HFFc6 (cell line): ENCODE measurements at regions not wholly inside any gene's neighbourhood (a gene's known extent, or its start where the extent isn't known, plus 50 kb on each side); places are given as distances from the start of the nearest gene placed in this dataset.
A peak's percentile ranks its signal among the peaks of the same experiment; 100 is the strongest.

Experiments
- DNase-seq: peaks from one replicate; pipeline ENCODE4 v3.0.0-alpha.2; 2018
- H3K27ac Mint-ChIP-seq: 2 replicates; pipeline ENCODE4 v1.8.0; 2020; ENCODE audit warnings: mild to moderate bottlenecking, mixed read lengths
- H3K27me3 Mint-ChIP-seq: 2 replicates; pipeline ENCODE4 v1.8.0; 2021; ENCODE audit warnings: mild to moderate bottlenecking, moderate library complexity, mixed read lengths; ENCODE audit not compliant: insufficient read depth
- H3K36me3 Mint-ChIP-seq: 2 replicates; pipeline ENCODE4 v1.8.0; 2021; ENCODE audit warnings: low read depth, mixed read lengths
- H3K4me1 Mint-ChIP-seq: 2 replicates; pipeline ENCODE4 v1.8.0; 2020; ENCODE audit warnings: low read depth, mixed read lengths
- H3K4me3 Mint-ChIP-seq: 2 replicates; pipeline ENCODE4 v1.8.0; 2020; ENCODE audit warnings: mild to moderate bottlenecking, moderate library complexity, mixed read lengths
- H3K9me3 Mint-ChIP-seq: 2 replicates; pipeline ENCODE4 v1.8.0; 2020; ENCODE audit warnings: mild to moderate bottlenecking, mixed read lengths
- TF ChIP-seq, protein P1 (sequence below): fragments of 200-600 bp; sonication (generic); IDR thresholded peaks from 2 replicates; pipeline ENCODE4 v1.5.0; 2021; ENCODE audit warnings: antibody characterized with exemption, mild to moderate bottlenecking

DNA sequence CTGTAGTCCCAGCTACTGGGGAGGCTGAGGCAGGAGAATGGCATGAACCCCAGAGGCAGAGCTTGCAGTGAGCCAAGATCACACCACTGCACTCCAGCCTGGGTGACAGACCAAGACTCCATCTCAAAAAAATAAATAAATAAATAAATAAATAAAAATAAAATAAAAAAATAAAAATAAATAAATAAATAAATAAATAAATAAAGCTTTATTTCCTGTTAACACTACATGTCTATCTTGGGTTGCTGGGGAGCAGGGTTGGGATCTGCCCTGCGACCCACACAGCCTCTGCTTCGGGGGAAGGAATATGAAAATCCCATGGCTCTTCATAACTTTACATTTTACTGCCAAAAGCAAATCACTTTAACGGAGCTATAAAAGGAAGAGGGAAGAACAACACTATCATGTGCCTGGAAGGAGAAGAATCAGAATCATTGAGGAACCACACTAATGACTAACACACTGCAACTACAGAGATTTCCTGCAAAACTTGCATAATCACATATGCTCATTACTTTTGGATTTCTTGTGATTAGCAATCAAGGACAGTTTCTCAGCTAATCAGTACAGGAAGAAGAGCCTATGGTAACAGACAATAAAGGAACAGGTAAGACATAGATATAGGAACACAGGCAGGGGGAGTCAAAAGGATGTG lies 72.8 kb upstream of the CD55 start:
- DNase-seq = no peak
- H3K9me3 Mint-ChIP-seq = no peaks in the 10 kb centered on the region
- H3K36me3 Mint-ChIP-seq = no peaks in the 10 kb centered on the region
- H3K27me3 Mint-ChIP-seq = peaks cover 6% of the 10 kb centered on the region
- no peak overlapping the region for H3K27ac Mint-ChIP-seq
- H3K4me1 Mint-ChIP-seq = peaks cover 32% of the 10 kb centered on the region
- no peak overlapping the region for H3K4me3 Mint-ChIP-seq
- TF ChIP-seq, protein P1, sequence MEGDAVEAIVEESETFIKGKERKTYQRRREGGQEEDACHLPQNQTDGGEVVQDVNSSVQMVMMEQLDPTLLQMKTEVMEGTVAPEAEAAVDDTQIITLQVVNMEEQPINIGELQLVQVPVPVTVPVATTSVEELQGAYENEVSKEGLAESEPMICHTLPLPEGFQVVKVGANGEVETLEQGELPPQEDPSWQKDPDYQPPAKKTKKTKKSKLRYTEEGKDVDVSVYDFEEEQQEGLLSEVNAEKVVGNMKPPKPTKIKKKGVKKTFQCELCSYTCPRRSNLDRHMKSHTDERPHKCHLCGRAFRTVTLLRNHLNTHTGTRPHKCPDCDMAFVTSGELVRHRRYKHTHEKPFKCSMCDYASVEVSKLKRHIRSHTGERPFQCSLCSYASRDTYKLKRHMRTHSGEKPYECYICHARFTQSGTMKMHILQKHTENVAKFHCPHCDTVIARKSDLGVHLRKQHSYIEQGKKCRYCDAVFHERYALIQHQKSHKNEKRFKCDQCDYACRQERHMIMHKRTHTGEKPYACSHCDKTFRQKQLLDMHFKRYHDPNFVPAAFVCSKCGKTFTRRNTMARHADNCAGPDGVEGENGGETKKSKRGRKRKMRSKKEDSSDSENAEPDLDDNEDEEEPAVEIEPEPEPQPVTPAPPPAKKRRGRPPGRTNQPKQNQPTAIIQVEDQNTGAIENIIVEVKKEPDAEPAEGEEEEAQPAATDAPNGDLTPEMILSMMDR = no peak

DNA sequence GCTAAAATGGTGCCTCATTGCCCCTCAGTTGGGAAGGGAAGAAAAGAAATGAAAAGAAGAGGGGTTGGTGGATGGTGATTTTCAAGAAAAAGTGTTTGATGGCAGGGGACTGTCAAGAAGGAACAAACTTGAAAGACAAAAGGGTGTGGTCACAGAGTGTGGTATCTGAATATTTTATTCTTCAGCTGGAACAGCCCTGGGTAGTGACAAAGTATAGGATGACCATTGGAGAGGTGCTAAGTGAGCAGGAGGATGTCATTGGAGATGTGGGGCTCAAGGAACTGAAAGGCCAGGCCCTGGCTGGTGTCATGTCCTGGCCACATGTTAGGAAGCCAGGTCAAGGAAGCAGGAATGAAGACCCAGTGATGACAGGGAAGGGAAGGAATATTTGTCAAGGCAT lies 71.0 kb upstream of the CD55 start:
- H3K4me3 Mint-ChIP-seq = no peak overlapping the region
- peaks cover 15% of the 10 kb centered on the region; the same call in 1 of the 2 replicates for H3K4me1 Mint-ChIP-seq
- DNase-seq = no peak
- peaks cover 6% of the 10 kb centered on the region for H3K27me3 Mint-ChIP-seq
- no peak overlapping the region for H3K27ac Mint-ChIP-seq
- no peaks in the 10 kb centered on the region for H3K36me3 Mint-ChIP-seq
- TF ChIP-seq, protein P1 = no peak
- no peaks in the 10 kb centered on the region for H3K9me3 Mint-ChIP-seq

DNA sequence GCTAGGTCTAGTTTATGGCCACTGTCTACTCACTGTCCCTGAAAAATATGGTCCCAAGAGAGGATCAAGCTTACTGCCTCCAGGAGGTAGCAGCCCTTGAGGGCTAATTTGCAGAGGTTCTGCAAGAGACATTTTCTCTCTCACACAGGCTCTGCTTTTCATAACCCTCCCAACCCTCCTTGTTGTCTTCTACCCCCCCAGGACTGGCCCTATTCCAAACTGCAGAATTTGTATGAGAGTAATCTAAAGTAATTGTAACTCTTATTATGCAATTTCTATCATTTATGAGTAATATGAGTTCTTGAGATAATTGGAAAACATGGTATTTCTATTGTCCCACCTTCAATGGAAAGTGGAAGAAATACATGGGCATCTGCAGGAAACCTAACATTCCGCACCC lies 70.4 kb upstream of the CD55 start:
- DNase-seq = no peak
- H3K4me3 Mint-ChIP-seq = no peak overlapping the region
- peaks cover 5% of the 10 kb centered on the region for H3K27me3 Mint-ChIP-seq
- TF ChIP-seq, protein P1 = no peak
- H3K4me1 Mint-ChIP-seq = peaks cover 13% of the 10 kb centered on the region; the same call in 1 of the 2 replicates
- no peaks in the 10 kb centered on the region for H3K9me3 Mint-ChIP-seq
- no peak overlapping the region for H3K27ac Mint-ChIP-seq
- H3K36me3 Mint-ChIP-seq = no peaks in the 10 kb centered on the region

DNA sequence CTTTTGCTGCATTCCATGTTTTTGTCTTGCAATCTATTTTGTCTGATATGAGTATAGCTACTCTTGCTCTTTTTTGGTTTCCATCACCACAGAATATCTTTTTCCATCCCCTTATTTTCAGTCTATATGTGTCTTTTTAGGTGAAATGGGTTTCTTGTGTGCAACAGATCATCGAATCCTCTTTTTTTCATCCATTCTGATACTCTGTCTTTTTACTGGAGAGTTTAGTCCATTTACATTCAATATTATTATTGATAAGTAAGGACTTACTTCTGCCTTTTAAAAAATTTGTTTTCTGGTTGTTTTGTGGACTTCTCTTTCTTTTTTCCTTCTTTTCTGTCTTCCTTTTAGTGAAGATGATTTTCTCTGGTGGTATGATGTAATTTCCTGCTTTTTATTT lies 64.6 kb upstream of the CD55 start:
- TF ChIP-seq, protein P1 = no peak
- H3K27ac Mint-ChIP-seq = no peak overlapping the region
- no peak for DNase-seq
- H3K4me1 Mint-ChIP-seq = peaks cover 1% of the 10 kb centered on the region; the same call in 1 of the 2 replicates
- H3K9me3 Mint-ChIP-seq = peaks cover 4% of the 10 kb centered on the region; the same call in 1 of the 2 replicates
- no peaks in the 10 kb centered on the region; the same call in 1 of the 2 replicates for H3K27me3 Mint-ChIP-seq
- H3K36me3 Mint-ChIP-seq = no peaks in the 10 kb centered on the region
- no peak overlapping the region for H3K4me3 Mint-ChIP-seq

DNA sequence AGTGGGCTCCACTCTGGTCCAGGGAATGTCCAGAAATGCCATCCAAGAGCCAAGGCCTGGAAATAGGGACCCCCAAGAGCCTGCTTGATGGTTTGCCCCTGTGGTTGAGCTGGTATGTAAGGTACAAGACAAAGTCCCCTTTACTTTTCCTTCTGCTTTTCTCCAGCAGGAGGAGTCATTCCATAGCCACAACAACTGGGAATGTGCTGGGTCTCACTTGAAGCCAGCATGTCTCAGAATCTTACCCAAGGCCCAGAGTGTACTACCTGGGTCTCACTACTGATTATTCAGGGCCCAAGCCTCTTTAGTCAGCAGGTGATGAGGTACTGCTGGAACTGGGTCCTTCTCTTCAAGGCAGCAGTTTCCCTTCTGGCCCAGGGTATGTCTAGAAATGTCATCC lies 62.1 kb upstream of the CD55 start:
- peaks cover 4% of the 10 kb centered on the region; the same call in 1 of the 2 replicates for H3K9me3 Mint-ChIP-seq
- no peaks in the 10 kb centered on the region; the same call in 1 of the 2 replicates for H3K27me3 Mint-ChIP-seq
- TF ChIP-seq, protein P1 = peak; percentile 67
- H3K4me1 Mint-ChIP-seq = peaks cover 8% of the 10 kb centered on the region
- no peaks in the 10 kb centered on the region for H3K36me3 Mint-ChIP-seq
- H3K4me3 Mint-ChIP-seq = no peak overlapping the region
- peak; percentile 10 for DNase-seq
- H3K27ac Mint-ChIP-seq = no peak overlapping the region
